Fibroblast of skin of right quadriceps (primary cell): ENCODE measurements at regions not wholly inside any gene's neighbourhood (a gene's known extent, or its start where the extent isn't known, plus 50 kb on each side); places are given as distances from the start of the nearest gene placed in this dataset.
"Not testable (repeated sequence)": the region's sequence is repeated elsewhere in the genome, so short reads cannot be mapped to it uniquely, and the experiment has no call there.

Experiments used
- DNase-seq: peaks from one replicate; pipeline ENCODE4 v3.0.0-alpha.2; 2013

- no peak for DNase-seq
These were observed 92.0 kb upstream of the CDC14C start for GRCh38 chr7:48832303-48832845.

DNA sequence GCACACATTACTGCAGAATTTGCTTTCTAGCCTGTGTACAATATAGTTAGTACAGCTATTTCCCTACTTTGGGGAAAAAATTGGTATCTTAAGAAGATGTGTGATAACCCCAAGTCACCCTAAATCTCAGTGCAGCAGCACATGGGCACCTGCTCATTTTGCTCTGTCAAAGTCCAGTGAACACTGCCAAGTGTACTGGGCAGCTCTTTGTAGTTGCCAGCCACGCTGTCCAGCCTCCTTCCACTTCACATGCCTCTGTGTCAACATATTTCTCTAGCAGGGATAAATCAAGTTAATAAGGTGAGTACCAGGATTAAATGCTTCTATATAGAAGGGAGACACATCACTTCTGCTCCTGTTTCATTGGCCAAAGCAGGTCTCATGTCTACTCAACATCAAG, 87.1 kb upstream of the CDC14C start:
- no peak for DNase-seq

DNA sequence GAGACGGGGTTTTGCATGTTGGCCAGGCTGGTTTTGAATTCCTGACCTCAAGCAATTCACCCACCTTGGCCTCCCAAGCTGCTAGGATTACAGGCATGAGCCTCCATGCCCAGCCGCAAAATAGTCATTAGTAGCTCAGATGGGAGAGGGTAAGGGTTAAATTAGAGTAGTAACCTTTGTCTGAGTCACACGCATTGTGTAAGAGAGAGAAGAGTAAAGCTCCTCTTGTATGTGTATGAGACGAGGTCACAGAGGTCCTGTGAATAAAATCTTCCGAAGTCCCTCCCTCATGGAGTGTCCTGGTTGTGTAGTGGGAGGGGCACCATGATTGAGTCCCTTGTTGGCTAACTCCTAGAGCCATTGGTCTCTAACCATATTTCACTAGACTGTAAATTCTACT, 85.2 kb upstream of the CDC14C start:
- no peak for DNase-seq

GRCh38 chr7:48841739-48842138, 82.6 kb upstream of the CDC14C start:
- no peak for DNase-seq

- no peak for DNase-seq
These were observed 76.4 kb upstream of the CDC14C start for GRCh38 chr7:48847917-48848316.

DNA sequence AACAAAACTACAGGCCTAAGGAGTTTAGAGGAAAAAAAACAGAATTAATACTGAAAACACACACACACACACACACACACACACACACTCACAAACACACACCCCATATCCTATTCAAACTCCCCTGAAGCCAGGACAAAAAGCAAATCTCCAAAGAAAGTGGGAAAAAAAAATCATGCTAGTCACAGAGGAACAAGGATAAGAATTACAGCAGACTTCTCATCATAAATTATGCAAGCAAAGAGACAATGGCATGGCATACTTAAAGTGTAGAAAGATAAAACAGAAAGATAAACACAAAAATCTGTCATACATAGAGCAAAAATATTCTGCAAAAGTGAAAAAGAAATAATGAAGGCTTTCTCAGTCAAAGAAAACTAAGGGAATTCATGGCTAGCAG, 63.9 kb upstream of the CDC14C start:
- not testable (repeated sequence) for DNase-seq

DNA sequence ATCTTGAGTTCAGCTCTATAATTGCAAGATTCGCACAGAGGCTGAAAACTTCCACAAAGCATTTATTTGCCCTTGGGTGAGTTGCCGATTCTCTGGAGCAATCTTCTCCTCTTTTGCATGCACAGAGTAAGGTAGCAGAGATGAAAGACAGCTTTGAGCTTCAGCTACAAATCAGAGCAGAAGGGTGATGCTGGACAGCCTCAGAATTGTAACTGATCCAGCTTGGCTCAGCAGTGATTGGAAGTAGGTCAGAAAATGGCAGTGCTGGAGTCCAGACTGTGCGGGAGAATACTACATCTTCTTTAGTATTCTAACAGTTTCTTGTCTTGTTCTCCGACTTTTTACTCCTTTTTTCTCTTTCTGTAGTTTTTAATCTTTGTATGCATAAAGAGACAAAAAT, 55.4 kb upstream of the CDC14C start:
- no peak for DNase-seq

DNA sequence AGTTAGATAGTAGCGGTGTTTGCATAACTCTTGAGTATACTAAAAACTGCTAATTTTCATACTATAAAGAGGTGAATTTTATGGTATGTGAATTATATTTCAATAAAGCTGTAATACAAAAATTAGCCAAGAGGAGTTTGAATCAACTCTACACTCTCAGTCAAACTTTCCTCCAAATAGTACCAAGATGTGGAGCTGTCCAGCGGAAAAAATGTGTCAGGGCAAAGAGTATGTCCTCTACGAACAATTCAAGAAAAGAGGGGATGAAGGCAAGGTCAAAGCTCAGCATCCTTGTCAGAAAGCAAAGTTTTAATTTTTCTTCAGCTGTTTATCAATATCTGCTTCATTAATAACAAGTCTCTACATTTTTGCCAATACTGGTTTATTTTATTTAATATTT, 51.8 kb upstream of the CDC14C start:
- DNase-seq: no peak
